ENCODE measurements at regions not wholly inside any gene's neighbourhood (a gene's known extent, or its start where the extent isn't known, plus 50 kb on each side); places are given as distances from the start of the nearest gene placed in this dataset.
"Not testable (repeated sequence)": the region's sequence is repeated elsewhere in the genome, so short reads cannot be mapped to it uniquely, and the experiment has no call there.

DNA sequence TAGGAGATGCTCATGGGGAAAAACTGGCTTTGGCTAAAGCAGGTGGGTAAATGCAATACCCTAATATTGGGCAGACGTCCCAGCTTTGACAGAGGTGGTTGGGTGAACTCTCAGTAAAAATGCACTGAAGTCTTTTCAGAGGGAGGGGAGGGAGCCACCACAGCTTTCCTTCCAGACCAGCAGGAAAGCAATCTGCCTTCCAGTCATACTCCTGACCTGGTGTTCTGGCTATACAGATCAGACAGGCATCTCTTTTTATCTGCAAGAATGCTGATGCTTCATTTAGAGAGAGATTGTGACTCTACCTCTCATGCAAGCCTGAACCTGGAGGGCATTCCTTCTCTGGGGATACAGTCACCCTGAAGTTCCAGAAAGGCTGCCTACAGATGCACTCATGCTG is 52.6 kb upstream of the ICA1 start:
- no peak for DNase-seq

DNA sequence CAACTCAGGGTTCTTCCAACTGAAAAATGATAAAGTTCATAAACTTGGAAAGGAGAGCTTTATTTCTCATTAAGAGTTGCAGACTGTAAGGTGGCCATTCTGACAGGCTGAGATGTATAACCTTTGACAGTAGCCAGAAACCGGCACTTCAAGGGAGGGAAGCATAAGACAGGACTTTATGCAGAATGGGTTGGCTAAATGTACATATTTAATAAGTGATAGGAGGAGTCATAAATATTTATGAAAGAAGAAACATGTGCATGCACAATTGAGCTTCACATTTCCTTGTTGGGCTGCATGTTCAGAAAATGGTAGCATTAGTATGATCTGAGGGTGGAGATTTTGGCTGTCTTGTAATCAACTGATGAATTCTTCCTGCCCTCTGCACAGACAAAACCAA is 57.1 kb upstream of the ICA1 start:
- no peak for DNase-seq

DNA sequence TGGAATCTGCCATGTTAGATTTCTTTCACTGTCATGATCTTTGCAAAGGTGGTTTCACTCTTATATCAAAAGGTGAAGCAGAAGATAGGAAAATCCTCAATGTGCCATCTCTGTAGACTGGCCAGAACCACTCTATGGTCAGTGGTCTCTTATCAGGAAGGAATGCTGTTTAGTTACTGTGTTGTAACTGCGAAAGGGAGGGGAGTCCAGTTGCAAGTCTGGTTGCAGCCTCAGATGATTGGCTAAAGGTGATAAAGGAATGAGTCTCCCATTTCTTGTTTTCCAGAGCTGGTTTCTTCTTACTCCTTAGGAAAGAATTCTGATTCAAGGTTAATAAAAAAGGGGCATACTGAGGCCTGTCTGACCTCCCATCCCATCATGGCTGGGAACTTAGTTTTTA is 58.2 kb upstream of the ICA1 start:
- DNase-seq, result no peak

DNA sequence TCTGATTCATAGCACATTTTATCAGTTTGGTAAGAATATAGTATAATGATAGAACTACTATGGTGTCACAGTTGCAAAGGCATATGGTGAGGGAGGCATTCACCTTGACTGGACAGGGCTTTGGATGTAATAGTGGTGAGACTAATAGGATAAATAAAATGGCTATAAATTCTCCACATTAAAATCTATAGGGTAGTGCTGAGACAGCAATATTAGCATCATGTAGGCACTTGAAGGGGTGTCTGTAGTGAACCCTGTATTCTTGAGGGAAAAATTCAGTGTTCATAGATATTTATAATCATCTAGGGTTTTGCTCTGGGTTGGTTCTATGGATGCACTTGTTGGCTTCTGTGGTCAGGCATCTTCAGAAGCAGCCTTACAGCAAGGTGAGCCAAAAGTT is 59.3 kb upstream of the ICA1 start:
- no peak for DNase-seq

DNA sequence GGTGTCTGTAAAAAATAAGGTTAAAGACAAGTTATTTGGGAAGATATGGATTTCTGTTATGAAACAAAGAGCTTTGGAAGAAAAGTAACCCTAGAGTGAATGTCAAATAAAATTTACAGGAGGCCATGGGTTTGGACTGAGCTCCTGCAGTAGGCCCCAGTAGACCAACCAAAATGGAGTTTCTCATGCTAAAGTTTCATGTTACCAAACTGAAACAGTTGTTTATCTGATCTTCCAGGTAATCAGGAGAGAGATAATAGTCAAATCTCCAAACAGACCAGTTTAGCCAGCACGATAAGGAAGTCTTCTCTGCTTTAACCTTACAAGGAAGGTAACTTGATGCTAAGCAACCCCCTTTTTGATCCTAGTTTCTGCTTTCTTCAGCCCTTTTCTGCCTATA is 60.7 kb upstream of the ICA1 start:
- DNase-seq, result no peak

DNA sequence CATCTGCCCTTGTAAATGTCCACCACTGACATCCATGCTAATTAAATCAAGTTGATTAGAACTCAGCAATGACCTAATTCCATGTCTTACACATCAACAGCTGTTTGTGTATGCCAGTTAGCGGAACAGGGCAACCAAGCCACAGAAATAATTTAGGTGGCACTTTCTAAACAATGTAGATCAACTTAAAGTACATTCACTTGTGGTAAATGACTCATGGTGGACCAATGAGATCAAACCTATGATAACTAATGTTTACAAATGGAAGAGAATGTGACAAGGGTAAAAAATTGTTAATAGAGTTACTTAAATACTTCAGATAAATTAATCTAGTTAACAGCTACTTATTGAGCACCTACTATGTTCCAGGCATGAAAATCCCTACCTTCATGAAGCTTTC is 63.1 kb upstream of the ICA1 start:
- DNase-seq, result no peak

DNA sequence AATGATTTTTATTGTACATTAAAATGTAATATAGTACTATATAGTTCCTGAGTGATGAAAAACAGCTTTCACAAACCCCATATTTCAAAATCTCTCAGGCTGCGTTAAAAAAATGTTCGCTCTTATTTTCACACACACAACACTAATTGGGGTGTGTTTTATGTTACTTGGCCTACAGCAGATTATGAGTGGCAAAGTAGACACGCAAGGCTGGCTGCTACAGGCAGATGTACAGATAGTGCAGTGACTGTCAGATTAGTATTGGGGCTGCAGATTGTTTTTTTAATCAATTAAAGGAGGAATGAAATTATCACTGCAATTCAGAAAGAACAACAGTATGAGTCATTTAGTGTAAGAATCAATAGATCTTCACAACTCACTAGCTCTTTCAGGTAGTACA is 65.2 kb upstream of the ICA1 start:
- DNase-seq, result no peak

DNA sequence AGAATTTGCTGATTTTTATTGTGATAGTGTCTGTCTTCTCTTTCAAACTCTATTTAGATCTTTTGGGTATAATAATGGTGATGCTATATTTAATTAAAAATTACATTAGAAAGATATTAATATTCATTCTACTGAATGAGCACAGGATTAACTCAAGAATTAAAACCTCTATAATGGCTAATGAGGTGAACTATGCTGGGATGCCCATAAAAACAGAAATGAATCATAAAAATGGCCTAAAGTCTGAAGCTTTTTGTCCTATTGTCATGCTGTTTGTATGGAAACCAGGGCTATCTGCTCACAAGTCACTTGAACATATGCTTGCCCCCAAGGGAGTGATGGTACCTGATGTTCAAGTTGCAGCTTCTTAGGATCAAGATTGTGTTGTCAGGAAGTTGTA is 76.2 kb upstream of the ICA1 start:
- DNase-seq, result no peak

DNA sequence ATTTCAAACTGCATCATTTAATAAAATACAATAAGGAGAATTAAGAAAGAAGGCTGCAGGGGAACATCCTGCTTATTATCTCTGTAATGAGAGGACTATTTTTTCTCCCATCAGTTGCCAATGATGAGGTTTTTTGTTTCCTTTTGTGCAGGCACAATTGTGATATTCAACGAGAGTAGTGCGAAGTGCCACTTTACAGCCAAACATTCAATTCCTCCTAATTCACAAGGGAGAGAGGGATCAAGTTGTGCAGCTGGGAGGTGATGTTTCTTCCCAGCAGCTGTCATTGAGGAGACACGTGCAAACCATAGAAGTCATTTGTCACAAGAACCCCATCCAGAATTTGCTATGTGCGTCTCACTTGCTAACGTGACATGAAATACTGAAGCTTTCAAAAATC is 81.6 kb upstream of the ICA1 start:
- peak; percentile 91 for DNase-seq

DNA sequence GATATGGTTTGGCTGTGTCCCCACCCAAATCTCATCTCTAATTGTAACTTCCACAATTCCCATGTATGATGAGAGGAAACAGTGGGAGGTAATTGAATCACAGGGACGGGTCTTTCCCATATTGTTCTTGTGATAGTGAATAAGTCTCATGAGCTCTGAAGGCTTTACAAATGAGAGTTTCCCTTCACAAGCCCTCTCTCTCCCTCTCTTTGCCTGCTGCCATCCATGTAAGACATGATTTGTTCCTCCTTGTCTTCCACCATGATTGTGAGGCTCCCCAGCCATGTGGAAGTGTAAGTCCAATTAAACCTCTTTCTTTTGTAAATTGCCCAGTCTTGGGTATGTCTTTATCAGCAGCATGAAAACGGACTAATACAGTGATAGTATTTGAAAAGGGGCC is 85.4 kb upstream of the ICA1 start:
- DNase-seq, result not testable (repeated sequence)

DNA sequence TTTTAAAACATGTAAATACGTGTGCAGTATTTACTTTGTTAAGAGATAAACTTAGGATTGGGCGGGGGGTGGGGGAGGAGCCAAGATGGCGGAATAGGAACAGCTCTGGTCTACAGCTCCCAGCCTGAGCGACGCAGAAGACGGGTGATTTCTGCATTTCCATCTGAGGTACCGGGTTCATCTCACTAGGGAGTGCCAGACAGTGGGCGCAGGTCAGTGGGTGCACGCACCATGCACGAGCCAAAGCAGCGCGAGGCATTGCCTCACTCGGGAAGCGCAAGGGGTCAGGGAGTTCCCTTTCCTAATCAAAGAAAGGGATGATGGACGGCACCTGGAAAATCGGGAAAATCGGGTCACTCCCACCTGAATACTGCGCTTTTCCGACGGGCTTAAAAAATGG is 81.8 kb upstream of the NXPH1 start:
- not testable (repeated sequence) for DNase-seq

DNA sequence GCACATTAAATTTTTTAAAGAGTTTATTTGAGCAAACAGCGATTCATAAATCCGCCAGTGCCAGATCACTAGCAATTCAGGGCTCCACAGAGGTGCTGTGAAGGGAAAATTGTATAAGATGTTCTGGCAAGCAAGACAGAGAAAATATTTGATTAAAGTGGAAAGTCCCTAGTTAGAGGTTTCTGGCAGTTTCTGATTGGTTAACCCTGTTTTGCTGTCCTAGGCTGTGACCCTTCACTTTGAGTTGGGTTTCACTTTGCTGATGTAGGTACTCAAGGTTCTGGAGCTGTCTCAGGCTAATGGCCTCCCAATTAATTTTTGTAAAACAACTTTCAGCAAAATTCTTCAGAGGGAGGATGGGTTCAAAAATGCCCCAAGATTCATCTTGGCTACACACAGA is 79.4 kb upstream of the NXPH1 start:
- DNase-seq, result no peak

DNA sequence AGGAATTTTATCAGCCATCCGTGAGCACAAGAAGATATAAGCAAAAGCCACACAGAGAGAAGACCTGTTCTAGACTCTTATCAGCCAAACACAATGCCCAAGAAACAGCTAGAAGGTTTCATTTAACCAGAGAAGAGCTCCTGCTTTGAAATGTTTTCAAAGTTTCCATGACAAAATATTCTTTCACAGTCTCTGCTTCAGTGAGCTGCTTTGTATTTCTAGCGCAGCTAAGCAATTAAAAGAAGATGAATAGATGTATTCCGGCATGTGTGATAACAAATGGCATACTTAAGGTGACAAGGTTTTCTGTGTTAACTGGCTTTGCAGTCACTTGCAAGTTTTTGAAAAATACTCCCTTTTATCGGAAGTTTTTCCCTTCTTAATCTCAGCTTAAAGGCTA is 78.9 kb upstream of the NXPH1 start:
- no peak for DNase-seq

DNA sequence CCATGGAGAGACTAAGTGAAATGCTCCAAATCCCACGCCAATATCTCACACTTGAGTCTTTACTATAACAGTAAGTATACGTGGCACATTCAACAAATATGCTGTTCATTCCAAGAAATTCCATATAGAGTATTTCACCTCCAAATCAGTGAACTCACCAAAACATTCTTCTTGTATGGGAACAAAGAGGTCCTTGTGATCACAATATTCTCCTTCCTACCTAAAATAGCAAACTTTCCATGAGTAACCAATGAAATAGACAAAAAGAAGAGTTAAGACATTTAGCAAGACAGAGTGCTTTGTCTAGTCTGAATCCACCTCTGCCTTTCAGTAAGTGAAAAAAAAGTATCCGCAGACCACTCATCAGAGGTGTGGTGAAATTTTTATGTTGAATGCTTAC is 77.3 kb upstream of the NXPH1 start:
- DNase-seq, result no peak

DNA sequence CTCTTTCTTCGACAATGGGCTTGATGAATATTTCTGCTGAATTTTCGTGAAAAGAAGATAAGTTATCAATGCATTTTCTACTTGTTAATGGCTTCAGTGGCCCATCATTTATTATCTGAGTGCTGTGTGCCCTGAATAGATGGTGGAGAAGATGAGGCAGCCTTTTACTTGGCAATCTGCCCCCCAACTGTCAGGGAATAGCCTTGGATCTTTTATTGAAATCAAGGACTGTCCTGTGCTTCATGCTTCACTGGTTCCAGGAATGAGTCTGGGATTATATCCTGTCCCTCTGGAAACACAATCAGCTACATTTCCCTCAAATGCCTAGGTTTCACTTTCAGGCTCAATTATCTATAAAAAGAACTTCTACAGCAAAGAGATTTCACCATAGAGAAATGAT is 75.9 kb upstream of the NXPH1 start:
- DNase-seq, result peak; percentile 53

DNA sequence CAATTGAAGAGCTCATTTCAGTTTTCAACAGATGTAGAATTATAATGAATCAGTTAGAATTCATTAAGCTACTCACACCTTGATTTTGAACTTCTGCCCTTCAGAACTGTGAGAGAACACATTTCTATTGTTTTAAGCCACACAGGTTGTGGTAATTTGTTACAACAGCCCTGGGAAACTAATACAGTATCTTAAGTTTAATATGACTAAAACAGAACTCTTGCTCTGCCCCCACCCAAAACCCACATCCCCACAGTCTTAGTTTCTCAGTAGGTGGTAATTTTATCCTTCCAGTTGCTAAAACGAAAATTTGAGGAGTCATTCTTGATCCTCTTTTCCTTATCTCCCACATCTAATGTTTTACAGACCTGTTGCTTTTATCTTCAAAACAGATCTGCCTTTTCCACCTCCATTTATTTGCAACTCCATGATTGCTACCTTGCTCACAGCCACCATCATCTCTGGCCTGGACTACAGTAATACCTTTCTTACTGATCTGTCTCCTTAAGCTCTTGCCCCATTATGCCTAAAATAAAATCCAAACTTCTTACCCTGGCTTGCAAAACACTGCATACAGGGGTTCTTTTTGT is 72.8 kb upstream of the NXPH1 start:
- DNase-seq, result no peak

DNA sequence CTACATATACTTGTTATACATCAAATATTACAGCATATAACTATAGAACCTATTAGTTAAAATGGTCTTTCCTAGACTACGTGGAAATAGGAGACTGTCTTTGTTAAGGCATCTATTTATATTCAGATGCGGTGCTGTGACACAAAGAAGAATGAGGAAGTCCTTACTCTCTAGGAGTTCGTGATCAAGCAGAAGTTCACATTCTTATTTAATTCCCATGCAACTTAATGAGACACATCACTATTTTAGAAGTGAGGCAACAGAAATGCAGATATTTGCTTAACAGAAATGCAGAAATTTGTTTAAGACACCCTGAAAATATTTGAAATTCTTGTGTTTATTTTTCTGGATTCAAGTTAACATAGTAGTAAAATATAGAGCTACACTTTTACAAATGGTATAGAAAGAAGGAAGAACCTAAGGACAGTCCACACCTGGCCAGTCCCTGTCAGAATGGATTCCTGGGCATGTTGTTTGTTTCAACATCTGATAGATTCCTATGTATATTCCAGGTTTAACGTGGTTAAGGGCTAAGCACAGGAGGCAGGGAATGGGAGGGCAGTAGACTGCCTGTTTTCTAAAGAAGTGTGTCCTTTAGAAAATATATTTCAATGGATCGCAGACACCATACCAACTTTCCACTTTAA is 70.6 kb upstream of the NXPH1 start:
- DNase-seq, result no peak

DNA sequence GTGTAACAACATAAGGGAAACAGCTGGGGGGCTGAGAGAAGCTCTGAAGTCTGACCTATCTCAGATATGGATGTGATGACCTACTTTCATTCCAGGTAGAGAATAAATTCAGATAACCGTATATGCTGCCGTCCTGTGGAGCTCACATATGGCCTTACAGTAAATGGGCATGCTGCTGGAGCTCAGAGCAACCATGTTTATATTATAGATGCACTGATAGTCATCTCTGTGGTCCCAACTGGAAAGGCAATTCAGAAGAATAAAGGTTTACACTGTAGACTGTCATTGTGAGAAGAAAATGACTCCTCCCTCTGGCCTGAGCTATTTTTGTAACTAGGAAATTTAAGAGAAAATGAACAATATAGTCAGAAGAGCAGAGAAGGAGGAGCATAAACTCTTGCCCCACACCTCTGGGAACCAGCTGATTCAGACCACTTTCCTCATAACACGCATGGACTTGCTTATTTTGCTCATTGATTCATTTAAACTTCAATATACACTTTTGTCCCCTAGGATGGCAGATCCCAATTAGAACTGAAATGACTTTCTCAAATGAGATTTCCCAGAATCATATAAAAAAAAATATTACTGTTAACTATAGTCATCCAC is 69.9 kb upstream of the NXPH1 start:
- no peak for DNase-seq

DNA sequence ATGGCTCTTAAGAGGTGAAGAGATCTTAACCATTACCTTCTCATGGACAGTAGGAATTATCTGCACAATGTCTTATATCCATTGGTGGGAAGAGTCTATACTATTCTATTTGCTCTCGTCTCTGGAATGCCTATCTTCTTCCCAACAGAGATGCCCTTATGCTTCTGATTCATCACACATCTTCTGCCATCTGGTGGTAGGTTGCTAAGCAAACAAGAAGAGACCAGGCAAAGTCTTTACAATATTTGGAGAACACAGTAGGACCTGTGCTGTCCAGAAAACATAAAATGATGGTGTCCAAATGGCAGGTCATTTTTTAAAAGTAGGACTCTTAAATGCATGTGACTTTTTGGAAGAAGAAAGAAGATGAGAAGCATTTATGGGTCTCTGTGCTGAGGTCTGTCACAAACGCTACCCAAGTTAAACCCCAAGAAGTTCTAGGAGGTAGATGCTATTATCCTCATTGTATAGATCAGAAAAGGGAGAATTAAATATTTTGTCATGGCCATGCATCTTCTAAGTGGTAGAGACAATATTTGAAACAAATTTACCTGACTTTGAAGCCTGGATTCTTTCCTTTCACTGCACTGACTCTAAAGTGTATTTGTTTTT is 67.8 kb upstream of the NXPH1 start:
- peak; percentile 70 for DNase-seq

DNA sequence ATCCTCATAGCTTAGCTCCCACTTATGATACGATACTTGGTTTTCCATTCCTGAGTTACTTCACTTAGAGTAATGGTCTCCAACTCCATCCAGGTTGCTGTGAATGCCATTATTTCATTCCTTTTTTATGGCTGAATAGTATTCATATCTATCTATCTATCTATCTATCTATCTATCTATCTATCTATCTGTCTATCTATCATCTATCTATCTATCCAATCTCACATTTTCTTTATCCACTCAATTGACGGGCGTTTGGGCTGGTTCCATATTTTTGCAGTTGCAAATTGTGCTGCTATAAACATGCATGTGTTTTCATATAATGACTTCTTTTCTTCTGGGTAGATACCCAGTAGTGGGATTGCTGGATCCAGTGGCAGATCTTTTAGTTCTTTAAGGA is 65.4 kb upstream of the NXPH1 start:
- DNase-seq, result not testable (repeated sequence)

DNA sequence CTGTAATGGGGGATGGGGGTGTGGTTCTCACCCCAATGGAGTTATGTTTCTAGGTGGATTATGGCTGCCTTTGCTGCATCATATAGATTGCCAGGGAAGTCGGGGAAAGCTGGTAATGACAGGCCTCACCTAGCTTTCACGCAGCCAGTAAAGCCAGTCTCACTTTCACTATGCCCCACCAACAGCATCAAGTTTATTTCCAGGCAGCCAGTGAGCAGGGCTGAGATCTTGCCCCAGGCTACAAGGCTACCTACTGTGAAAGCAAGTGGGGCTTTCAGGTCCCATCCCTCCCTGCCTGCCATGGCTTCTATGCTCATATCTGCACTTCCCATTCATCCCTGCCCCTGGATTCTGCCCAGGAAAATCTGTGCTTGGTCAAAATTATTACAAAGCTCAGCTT is 61.7 kb upstream of the NXPH1 start:
- DNase-seq, result peak; percentile 85

DNA sequence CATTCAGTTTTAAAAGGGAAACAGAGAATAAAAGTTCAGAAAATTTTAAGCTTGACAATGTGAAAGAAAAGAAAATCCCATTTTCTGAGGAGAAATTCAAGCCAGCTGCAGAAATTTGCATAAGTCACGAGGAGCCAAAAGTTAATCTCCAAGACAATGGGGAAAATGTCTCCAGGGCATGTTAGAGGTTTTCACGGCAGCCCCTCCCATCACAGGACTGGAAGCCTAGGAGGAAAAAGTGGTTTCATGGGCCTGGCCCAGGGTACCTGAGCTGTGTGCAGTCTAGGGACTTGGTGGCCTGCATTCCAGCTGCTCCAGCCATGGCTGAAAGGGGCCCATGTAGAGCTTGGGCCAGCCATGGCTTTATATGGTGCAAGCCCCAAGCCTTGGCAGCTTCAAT is 59.6 kb upstream of the NXPH1 start:
- no peak for DNase-seq

DNA sequence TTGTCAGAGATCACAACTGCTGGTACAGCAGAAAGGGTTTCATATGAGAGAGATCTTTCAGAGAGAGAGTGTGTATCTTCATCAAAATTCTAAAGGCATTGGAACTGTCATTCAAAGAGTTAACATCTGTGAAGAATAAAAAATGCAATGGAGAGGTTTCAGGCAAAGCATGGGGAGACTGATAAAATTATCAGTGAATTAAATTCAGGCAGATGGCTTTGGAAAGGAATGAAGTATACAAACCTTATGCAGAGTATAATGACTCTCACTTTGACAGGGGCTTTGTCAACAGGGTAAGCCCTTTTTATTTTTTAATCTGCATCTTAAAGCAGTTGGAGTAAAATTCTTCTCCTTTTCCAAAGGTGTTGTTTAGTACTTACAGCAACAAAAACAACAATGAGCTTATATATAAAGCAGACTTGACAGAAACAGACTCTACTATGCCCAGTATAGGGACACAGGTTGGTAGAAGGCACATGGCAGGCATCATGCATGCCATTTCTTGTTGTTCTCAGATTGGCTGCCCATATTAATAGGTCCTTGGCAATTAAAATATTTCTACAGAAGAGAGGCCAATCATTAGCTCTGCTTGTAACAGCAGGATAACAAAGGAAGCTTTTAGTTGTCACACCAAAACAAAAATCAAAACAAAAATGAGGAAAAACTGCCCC is 54.9 kb upstream of the NXPH1 start:
- no peak for DNase-seq

DNA sequence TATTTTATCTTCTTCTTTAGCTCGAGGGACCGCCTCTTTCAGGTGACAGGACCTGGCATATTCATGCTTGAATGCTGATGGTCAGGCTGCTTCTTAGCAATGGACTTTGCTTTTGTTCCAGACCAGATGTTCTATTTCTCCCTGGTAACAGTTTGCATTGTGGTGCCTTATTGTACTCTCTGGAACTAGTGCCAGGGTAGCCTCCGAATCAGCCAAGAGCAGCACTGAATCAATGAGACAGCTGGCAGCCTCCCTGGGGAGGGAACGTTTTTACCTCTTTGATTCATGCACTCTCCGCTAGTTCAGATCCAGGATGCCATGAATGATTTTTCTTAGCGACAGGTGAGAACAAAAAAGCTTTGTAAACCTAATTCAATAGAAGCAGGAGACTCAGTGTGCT is 54.1 kb upstream of the NXPH1 start:
- peak; percentile 99 for DNase-seq

Data from NCI-H345 (cell line).